HFF-Myc (cell line): ENCODE measurements at regions not wholly inside any gene's neighbourhood (a gene's known extent, or its start where the extent isn't known, plus 50 kb on each side); places are given as distances from the start of the nearest gene placed in this dataset.

Experiments
- DNase-seq: peaks from one replicate; pipeline ENCODE4 v3.0.0-alpha.2; 2011; ENCODE audit warnings: low read depth; ENCODE audit errors: extremely low read depth
- H3K4me3 ChIP-seq: replicated peaks from 2 replicates; pipeline ENCODE4 v1.5.1; 2011; ENCODE audit warnings: low read depth, mild to moderate bottlenecking, control low read depth, low read length
- TF ChIP-seq, protein P1 (sequence below): IDR thresholded peaks from 2 replicates; pipeline ENCODE4 v1.5.1; 2012; ENCODE audit warnings: mild to moderate bottlenecking, low read depth, low read length, control low read depth; ENCODE audit errors: missing control alignments

DNA sequence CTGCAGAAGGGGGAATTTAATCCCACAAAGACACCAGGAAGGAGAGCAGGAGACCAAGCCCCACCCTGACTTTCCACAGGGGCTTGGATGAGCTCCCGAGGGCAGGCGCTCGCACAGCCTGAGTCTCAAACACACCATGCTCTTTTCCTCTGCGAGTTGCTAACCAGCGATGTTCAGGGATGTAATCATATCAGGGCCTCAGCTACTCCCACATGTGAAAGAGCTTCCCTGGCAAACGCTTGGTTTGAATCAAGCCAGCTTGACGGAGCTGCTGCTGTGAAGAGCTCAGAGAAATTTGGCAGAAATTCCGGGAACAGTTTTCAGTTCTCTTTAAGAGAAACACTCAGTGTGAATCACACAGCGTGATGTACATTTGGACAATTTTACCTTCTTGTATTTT is 385.8 kb downstream of the GALR1 start:
- DNase-seq = no peak
- TF ChIP-seq, protein P1, sequence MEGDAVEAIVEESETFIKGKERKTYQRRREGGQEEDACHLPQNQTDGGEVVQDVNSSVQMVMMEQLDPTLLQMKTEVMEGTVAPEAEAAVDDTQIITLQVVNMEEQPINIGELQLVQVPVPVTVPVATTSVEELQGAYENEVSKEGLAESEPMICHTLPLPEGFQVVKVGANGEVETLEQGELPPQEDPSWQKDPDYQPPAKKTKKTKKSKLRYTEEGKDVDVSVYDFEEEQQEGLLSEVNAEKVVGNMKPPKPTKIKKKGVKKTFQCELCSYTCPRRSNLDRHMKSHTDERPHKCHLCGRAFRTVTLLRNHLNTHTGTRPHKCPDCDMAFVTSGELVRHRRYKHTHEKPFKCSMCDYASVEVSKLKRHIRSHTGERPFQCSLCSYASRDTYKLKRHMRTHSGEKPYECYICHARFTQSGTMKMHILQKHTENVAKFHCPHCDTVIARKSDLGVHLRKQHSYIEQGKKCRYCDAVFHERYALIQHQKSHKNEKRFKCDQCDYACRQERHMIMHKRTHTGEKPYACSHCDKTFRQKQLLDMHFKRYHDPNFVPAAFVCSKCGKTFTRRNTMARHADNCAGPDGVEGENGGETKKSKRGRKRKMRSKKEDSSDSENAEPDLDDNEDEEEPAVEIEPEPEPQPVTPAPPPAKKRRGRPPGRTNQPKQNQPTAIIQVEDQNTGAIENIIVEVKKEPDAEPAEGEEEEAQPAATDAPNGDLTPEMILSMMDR = no peak
- no peak overlapping the region for H3K4me3 ChIP-seq

DNA sequence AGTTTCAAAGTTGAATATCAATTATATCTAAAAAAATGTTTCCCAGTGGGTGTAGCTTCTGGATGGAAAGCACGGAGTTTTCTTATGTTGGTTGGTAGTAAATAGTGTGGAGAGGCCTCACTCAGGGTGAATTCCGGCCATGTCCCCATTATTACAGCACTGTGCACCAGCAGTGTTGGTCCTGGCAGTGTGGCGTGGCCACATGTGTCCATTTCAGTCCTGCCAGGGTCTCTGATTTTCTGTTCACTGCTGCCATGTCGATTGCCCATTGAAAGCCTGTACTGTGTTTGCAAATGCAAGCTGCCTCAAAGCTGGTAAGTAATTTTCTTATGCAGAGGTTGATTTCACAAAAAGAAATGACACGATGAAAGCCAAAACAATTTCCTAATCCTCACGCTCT is 386.2 kb downstream of the GALR1 start:
- TF ChIP-seq, protein P1 = no peak
- DNase-seq = no peak

DNA sequence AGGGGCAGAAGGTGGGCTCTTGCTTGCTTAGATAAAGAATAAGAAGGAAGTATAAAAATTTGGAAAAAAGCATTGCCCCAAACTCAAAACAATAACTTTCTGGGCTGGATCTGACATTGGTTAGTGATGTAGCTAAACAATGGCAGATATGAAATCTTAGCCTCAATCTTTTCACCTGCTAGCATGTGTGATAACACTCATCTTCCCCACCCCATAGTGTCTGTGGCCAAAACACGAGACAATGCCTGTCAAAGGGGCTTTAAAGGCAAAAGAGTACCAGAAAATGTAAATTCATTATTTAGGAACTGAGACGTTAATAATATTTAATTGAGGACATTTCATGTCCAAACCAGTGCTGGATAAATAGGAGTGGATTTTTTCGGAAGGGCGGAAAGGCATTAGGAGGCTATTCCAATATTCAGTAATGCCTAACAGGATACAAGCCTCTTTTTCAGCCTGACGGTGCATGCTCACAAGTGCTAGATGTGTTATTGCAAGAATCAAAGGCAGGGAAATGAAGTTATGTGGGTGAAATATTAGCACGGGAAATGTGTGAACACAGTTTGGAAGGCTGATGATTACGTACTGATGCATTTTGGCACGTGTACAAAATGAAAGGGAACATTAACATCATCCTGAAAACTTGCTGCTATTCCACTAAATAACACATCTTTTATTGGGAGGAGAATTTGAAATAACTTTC is 395.7 kb downstream of the GALR1 start:
- H3K4me3 ChIP-seq = no peak overlapping the region
- no peak for DNase-seq
- TF ChIP-seq, protein P1 = no peak

More for the DNA sequence above, 386.2 kb downstream of the GALR1 start:
- no peak overlapping the region for H3K4me3 ChIP-seq

GRCh38 chr18:77647472-77647871 is 397.8 kb downstream of the GALR1 start:
- H3K4me3 ChIP-seq = no peak overlapping the region
- TF ChIP-seq, protein P1 = no peak
- DNase-seq = no peak

GRCh38 chr18:77648411-77648810 is 398.8 kb downstream of the GALR1 start:
- TF ChIP-seq, protein P1 = no peak
- no peak overlapping the region for H3K4me3 ChIP-seq
- no peak for DNase-seq

- TF ChIP-seq, protein P1 = peak; percentile 50
- no peak for DNase-seq
Measured at GRCh38 chr18:77650799-77651385, 401.2 kb downstream of the GALR1 start.

More at GRCh38 chr18:77650799-77651385, 401.2 kb downstream of the GALR1 start:
- H3K4me3 ChIP-seq = no peak overlapping the region
